GM23338 (cell line): ENCODE measurements at regions not wholly inside any gene's neighbourhood (a gene's known extent, or its start where the extent isn't known, plus 50 kb on each side); places are given as distances from the start of the nearest gene placed in this dataset.

Source experiments
- ATAC-seq: fragments of 200-7000 bp; cut with Tn5 transposase; 3 replicates; pipeline ENCODE4 v1.9.1; 2020
- DNase-seq: peaks from one replicate; pipeline ENCODE4 v3.0.0-alpha.2; 2015; ENCODE audit warnings: low spot score
- H2AFZ ChIP-seq: fragments of 200-600 bp; sonication (generic); 2 replicates; pipeline ENCODE4 v1.8.0; 2016; ENCODE audit warnings: antibody characterized with exemption, mild to moderate bottlenecking, moderate library complexity
- H3F3A ChIP-seq: fragments of 200-600 bp; sonication (generic); replicated peaks from 2 replicates; pipeline ENCODE4 v1.8.0; 2017; ENCODE audit warnings: antibody characterized with exemption, mixed run types, low read depth
- H3K27ac ChIP-seq: fragments of 200-600 bp; sonication (generic); 2 replicates; pipeline ENCODE4 v1.6.1; 2016; ENCODE audit warnings: low read depth
- H3K27me3 ChIP-seq: fragments of 200-600 bp; sonication (generic); 2 replicates; pipeline ENCODE4 v1.8.0; 2016; ENCODE audit warnings: mild to moderate bottlenecking, mixed run types, moderate library complexity; ENCODE audit not compliant: insufficient read depth
- H3K36me3 ChIP-seq: fragments of 200-600 bp; sonication (generic); 2 replicates; pipeline ENCODE4 v1.8.0; 2016; ENCODE audit warnings: mild to moderate bottlenecking; ENCODE audit not compliant: insufficient read depth
- H3K4me1 ChIP-seq: fragments of 200-600 bp; sonication (generic); 2 replicates; pipeline ENCODE4 v1.8.0; 2016; ENCODE audit warnings: mild to moderate bottlenecking, moderate library complexity; ENCODE audit not compliant: insufficient read depth
- H3K4me2 ChIP-seq: fragments of 200-600 bp; sonication (generic); 2 replicates; pipeline ENCODE4 v1.7.1; 2017; ENCODE audit warnings: mixed run types
- H3K4me3 ChIP-seq: fragments of 200-600 bp; sonication (generic); 2 replicates; pipeline ENCODE4 v1.6.1; 2016; ENCODE audit warnings: mixed run types
- H3K79me2 ChIP-seq: fragments of 200-600 bp; sonication (generic); replicated peaks from 2 replicates; pipeline ENCODE4 v1.8.0; 2017; ENCODE audit warnings: mild to moderate bottlenecking; ENCODE audit not compliant: insufficient read depth
- H3K9me2 ChIP-seq: fragments of 200-600 bp; sonication (generic); 2 replicates; pipeline ENCODE4 v1.8.0; 2017; ENCODE audit not compliant: insufficient read depth
- H4K20me1 ChIP-seq: fragments of 200-600 bp; sonication (generic); replicated peaks from 2 replicates; pipeline ENCODE4 v1.8.0; 2017; ENCODE audit warnings: mild to moderate bottlenecking; ENCODE audit not compliant: insufficient read depth
- H3K27ac Mint-ChIP-seq: 2 replicates; pipeline ENCODE4 v1.8.0; 2020; ENCODE audit warnings: inconsistent platforms, mild to moderate bottlenecking, moderate library complexity, mixed read lengths
- H3K27me3 Mint-ChIP-seq: 3 replicates; pipeline ENCODE4 v1.8.0; 2022; ENCODE audit warnings: low read depth, mild to moderate bottlenecking, moderate library complexity, mixed read lengths, inconsistent platforms; ENCODE audit not compliant: insufficient read depth, poor library complexity
- H3K36me3 Mint-ChIP-seq: 3 replicates; pipeline ENCODE4 v1.8.0; 2021; ENCODE audit warnings: low read depth, mild to moderate bottlenecking, inconsistent platforms, moderate library complexity, mixed read lengths
- H3K4me1 Mint-ChIP-seq: 3 replicates; pipeline ENCODE4 v1.8.0; 2020; ENCODE audit warnings: mild to moderate bottlenecking, inconsistent platforms, mixed read lengths
- H3K4me3 Mint-ChIP-seq: 3 replicates; pipeline ENCODE4 v1.8.0; 2021; ENCODE audit warnings: moderate library complexity, mild to moderate bottlenecking, inconsistent platforms, mixed read lengths
- H3K9me3 Mint-ChIP-seq: 3 replicates; pipeline ENCODE4 v1.8.0; 2020; ENCODE audit warnings: moderate library complexity, mild to moderate bottlenecking, inconsistent platforms, mixed read lengths
- CTCF ChIP-seq, 2 experiments: fragments of 200-600 bp in 1 of 2; sonication (generic) in 1 of 2; conservative IDR thresholded peaks; 2 replicates each; pipeline versions ENCODE4 v1.5.1 to v1.6.1; 2016 to 2017; ENCODE audit warnings: antibody characterized with exemption in 2 of 2, low read depth in 2 of 2, mild to moderate bottlenecking in 2 of 2, moderate library complexity in 1 of 2
- ETS1 ChIP-seq: IDR thresholded peaks from 2 replicates; pipeline ENCODE4 v1.6.1; 2016; ENCODE audit warnings: antibody characterized with exemption
- EZH2 ChIP-seq: fragments of 200-600 bp; sonication (generic); IDR thresholded peaks from one replicate; pipeline ENCODE4 v1.8.0; 2017; ENCODE audit warnings: antibody characterized with exemption, mild to moderate bottlenecking, low read depth; ENCODE audit not compliant: unreplicated experiment
- JUNB ChIP-seq: IDR thresholded peaks from one replicate; pipeline ENCODE4 v1.6.1; 2016; ENCODE audit warnings: antibody characterized with exemption; ENCODE audit not compliant: unreplicated experiment
- NANOG ChIP-seq: IDR thresholded peaks from 2 replicates; pipeline ENCODE4 v1.6.1; 2016; ENCODE audit warnings: antibody characterized with exemption, borderline replicate concordance
- REST ChIP-seq: IDR thresholded peaks from one replicate; pipeline ENCODE4 v1.6.1; 2018; ENCODE audit warnings: antibody characterized with exemption; ENCODE audit not compliant: unreplicated experiment
- STAT1 ChIP-seq: IDR thresholded peaks from one replicate; pipeline ENCODE4 v1.6.1; 2016; ENCODE audit warnings: antibody characterized with exemption; ENCODE audit not compliant: unreplicated experiment

- no peak for TF ChIP-seq ETS1
- TF ChIP-seq NANOG: no peak
These were observed 631.9 kb downstream of the PLPP3 start (continued) for GRCh38 chr1:55947446-55947845.

- no peaks in the 10 kb centered on the region for H3K9me2 ChIP-seq
- H3K27ac ChIP-seq: no peak overlapping the region
- no peaks in the 10 kb centered on the region for H3F3A ChIP-seq
- H3K4me3 ChIP-seq: no peak overlapping the region
- H3K27me3 Mint-ChIP-seq: no peaks in the 10 kb centered on the region
- no peaks in the 10 kb centered on the region for H4K20me1 ChIP-seq
- H3K36me3 Mint-ChIP-seq: no peaks in the 10 kb centered on the region
- no peak overlapping the region for H3K4me2 ChIP-seq
- H3K27me3 ChIP-seq: no peaks in the 10 kb centered on the region
- no peak overlapping the region for H3K27ac Mint-ChIP-seq
- DNase-seq: no peak
- H2AFZ ChIP-seq: 0 out of 2 replicates have a peak overlapping the region, but pooled peaks have one; percentile 29
- H3K9me3 Mint-ChIP-seq: no peaks in the 10 kb centered on the region
- H3K4me1 Mint-ChIP-seq: no peaks in the 10 kb centered on the region; the same call in 2 of the 3 replicates
- H3K36me3 ChIP-seq: no peaks in the 10 kb centered on the region
- no peak for ATAC-seq
- no peak overlapping the region for H3K4me3 Mint-ChIP-seq
- no peaks in the 10 kb centered on the region for H3K79me2 ChIP-seq
- no peaks in the 10 kb centered on the region for H3K4me1 ChIP-seq
- TF ChIP-seq ETS1 (no peak), CTCF (conservative IDR thresholded peaks at IDR 0.05; ENCODE audit: low read depth in 2 of 2) (no peak), REST (no peak), NANOG (no peak), STAT1 (no peak), JUNB (no peak), EZH2 (no peak)
These were observed 635.5 kb downstream of the PLPP3 start for GRCh38 chr1:55943721-55944435.
